GM23338 (cell line): ENCODE measurements at regions not wholly inside any gene's neighbourhood (a gene's known extent, or its start where the extent isn't known, plus 50 kb on each side); places are given as distances from the start of the nearest gene placed in this dataset.

Source experiments
- ATAC-seq: fragments of 200-7000 bp; cut with Tn5 transposase; 3 replicates; pipeline ENCODE4 v1.9.1; 2020
- DNase-seq: peaks from one replicate; pipeline ENCODE4 v3.0.0-alpha.2; 2015; ENCODE audit warnings: low spot score
- H2AFZ ChIP-seq: fragments of 200-600 bp; sonication (generic); 2 replicates; pipeline ENCODE4 v1.8.0; 2016; ENCODE audit warnings: antibody characterized with exemption, mild to moderate bottlenecking, moderate library complexity
- H3F3A ChIP-seq: fragments of 200-600 bp; sonication (generic); replicated peaks from 2 replicates; pipeline ENCODE4 v1.8.0; 2017; ENCODE audit warnings: antibody characterized with exemption, mixed run types, low read depth
- H3K27ac ChIP-seq: fragments of 200-600 bp; sonication (generic); 2 replicates; pipeline ENCODE4 v1.6.1; 2016; ENCODE audit warnings: low read depth
- H3K27me3 ChIP-seq: fragments of 200-600 bp; sonication (generic); 2 replicates; pipeline ENCODE4 v1.8.0; 2016; ENCODE audit warnings: mild to moderate bottlenecking, mixed run types, moderate library complexity; ENCODE audit not compliant: insufficient read depth
- H3K36me3 ChIP-seq: fragments of 200-600 bp; sonication (generic); 2 replicates; pipeline ENCODE4 v1.8.0; 2016; ENCODE audit warnings: mild to moderate bottlenecking; ENCODE audit not compliant: insufficient read depth
- H3K4me1 ChIP-seq: fragments of 200-600 bp; sonication (generic); 2 replicates; pipeline ENCODE4 v1.8.0; 2016; ENCODE audit warnings: mild to moderate bottlenecking, moderate library complexity; ENCODE audit not compliant: insufficient read depth
- H3K4me2 ChIP-seq: fragments of 200-600 bp; sonication (generic); 2 replicates; pipeline ENCODE4 v1.7.1; 2017; ENCODE audit warnings: mixed run types
- H3K4me3 ChIP-seq: fragments of 200-600 bp; sonication (generic); 2 replicates; pipeline ENCODE4 v1.6.1; 2016; ENCODE audit warnings: mixed run types
- H3K79me2 ChIP-seq: fragments of 200-600 bp; sonication (generic); replicated peaks from 2 replicates; pipeline ENCODE4 v1.8.0; 2017; ENCODE audit warnings: mild to moderate bottlenecking; ENCODE audit not compliant: insufficient read depth
- H3K9me2 ChIP-seq: fragments of 200-600 bp; sonication (generic); 2 replicates; pipeline ENCODE4 v1.8.0; 2017; ENCODE audit not compliant: insufficient read depth
- H4K20me1 ChIP-seq: fragments of 200-600 bp; sonication (generic); replicated peaks from 2 replicates; pipeline ENCODE4 v1.8.0; 2017; ENCODE audit warnings: mild to moderate bottlenecking; ENCODE audit not compliant: insufficient read depth
- H3K27ac Mint-ChIP-seq: 2 replicates; pipeline ENCODE4 v1.8.0; 2020; ENCODE audit warnings: inconsistent platforms, mild to moderate bottlenecking, moderate library complexity, mixed read lengths
- H3K27me3 Mint-ChIP-seq: 3 replicates; pipeline ENCODE4 v1.8.0; 2022; ENCODE audit warnings: low read depth, mild to moderate bottlenecking, moderate library complexity, mixed read lengths, inconsistent platforms; ENCODE audit not compliant: insufficient read depth, poor library complexity
- H3K36me3 Mint-ChIP-seq: 3 replicates; pipeline ENCODE4 v1.8.0; 2021; ENCODE audit warnings: low read depth, mild to moderate bottlenecking, inconsistent platforms, moderate library complexity, mixed read lengths
- H3K4me1 Mint-ChIP-seq: 3 replicates; pipeline ENCODE4 v1.8.0; 2020; ENCODE audit warnings: mild to moderate bottlenecking, inconsistent platforms, mixed read lengths
- H3K4me3 Mint-ChIP-seq: 3 replicates; pipeline ENCODE4 v1.8.0; 2021; ENCODE audit warnings: moderate library complexity, mild to moderate bottlenecking, inconsistent platforms, mixed read lengths
- H3K9me3 Mint-ChIP-seq: 3 replicates; pipeline ENCODE4 v1.8.0; 2020; ENCODE audit warnings: moderate library complexity, mild to moderate bottlenecking, inconsistent platforms, mixed read lengths
- CREB1 ChIP-seq: fragments of 250-450 bp; sonication (Bioruptor Pico); IDR thresholded peaks from 2 replicates; pipeline ENCODE4 v1.5.0; 2020; ENCODE audit warnings: low read depth, mild to moderate bottlenecking, moderate library complexity
- ETS1 ChIP-seq: IDR thresholded peaks from 2 replicates; pipeline ENCODE4 v1.6.1; 2016; ENCODE audit warnings: antibody characterized with exemption
- EZH2 ChIP-seq: fragments of 200-600 bp; sonication (generic); IDR thresholded peaks from one replicate; pipeline ENCODE4 v1.8.0; 2017; ENCODE audit warnings: antibody characterized with exemption, mild to moderate bottlenecking, low read depth; ENCODE audit not compliant: unreplicated experiment
- EZH2phosphoT487 ChIP-seq: fragments of 200-600 bp; sonication (generic); IDR thresholded peaks from one replicate; pipeline ENCODE4 v1.8.1; 2018; ENCODE audit warnings: antibody characterized with exemption; ENCODE audit not compliant: unreplicated experiment
- JUNB ChIP-seq: IDR thresholded peaks from one replicate; pipeline ENCODE4 v1.6.1; 2016; ENCODE audit warnings: antibody characterized with exemption; ENCODE audit not compliant: unreplicated experiment
- NANOG ChIP-seq: IDR thresholded peaks from 2 replicates; pipeline ENCODE4 v1.6.1; 2016; ENCODE audit warnings: antibody characterized with exemption, borderline replicate concordance
- POLR2AphosphoS5 ChIP-seq: IDR thresholded peaks from 2 replicates; pipeline ENCODE4 v1.6.1; 2016; ENCODE audit warnings: antibody characterized with exemption, low read depth
- STAT1 ChIP-seq: IDR thresholded peaks from one replicate; pipeline ENCODE4 v1.6.1; 2016; ENCODE audit warnings: antibody characterized with exemption; ENCODE audit not compliant: unreplicated experiment
- ZNF114 ChIP-seq: fragments of 250-450 bp; sonication (Bioruptor Pico); IDR thresholded peaks from 2 replicates; pipeline ENCODE4 v1.5.0; 2020; ENCODE audit warnings: mild to moderate bottlenecking, moderate library complexity
- ZNF331 ChIP-seq: fragments of 250-450 bp; sonication (Bioruptor Pico); IDR thresholded peaks from 2 replicates; pipeline ENCODE4 v1.5.0; 2020; ENCODE audit warnings: low read depth, mild to moderate bottlenecking, moderate library complexity
- ZNF462 ChIP-seq: fragments of 250-450 bp; sonication (Bioruptor Pico); IDR thresholded peaks from 2 replicates; pipeline ENCODE4 v1.5.0; 2020; ENCODE audit warnings: mild to moderate bottlenecking, moderate library complexity
- TF ChIP-seq, protein P1 (sequence below): IDR thresholded peaks from one replicate; pipeline ENCODE4 v1.6.1; 2018; ENCODE audit warnings: antibody characterized with exemption; ENCODE audit not compliant: unreplicated experiment
- TF ChIP-seq, protein P2 (sequence below), 2 experiments: fragments of 200-600 bp in 1 of 2; sonication (generic) in 1 of 2; conservative IDR thresholded peaks; 2 replicates each; pipeline versions ENCODE4 v1.5.1 to v1.6.1; 2016 to 2017; ENCODE audit warnings: antibody characterized with exemption in 2 of 2, low read depth in 2 of 2, mild to moderate bottlenecking in 2 of 2, moderate library complexity in 1 of 2

GRCh38 chr2:171225302-171225980, 64.7 kb upstream of the TLK1 start:
- H3K4me1 ChIP-seq: no peaks in the 10 kb centered on the region
- H3K4me3 ChIP-seq: no peak overlapping the region
- 0 out of 3 replicates have a peak, but pooled peaks cover 3% of the 10 kb centered on the region for H3K9me3 Mint-ChIP-seq
- no peaks in the 10 kb centered on the region for H3K36me3 ChIP-seq
- H3K4me2 ChIP-seq: no peak overlapping the region
- no peaks in the 10 kb centered on the region for H3K4me1 Mint-ChIP-seq
- no peak overlapping the region for H2AFZ ChIP-seq
- ATAC-seq (no peak), DNase-seq (no peak)
- H3K79me2 ChIP-seq: no peaks in the 10 kb centered on the region
- no peak overlapping the region for H3K4me3 Mint-ChIP-seq
- no peaks in the 10 kb centered on the region for H3K27me3 ChIP-seq
- TF ChIP-seq EZH2: no peak
- TF ChIP-seq ZNF114 (CRISPR knock-in tag): no peak
- TF ChIP-seq STAT1: no peak
- TF ChIP-seq ETS1: no peak
- no peak for TF ChIP-seq ZNF462 (CRISPR knock-in tag)
- TF ChIP-seq CREB1: no peak
- TF ChIP-seq, protein P1, sequence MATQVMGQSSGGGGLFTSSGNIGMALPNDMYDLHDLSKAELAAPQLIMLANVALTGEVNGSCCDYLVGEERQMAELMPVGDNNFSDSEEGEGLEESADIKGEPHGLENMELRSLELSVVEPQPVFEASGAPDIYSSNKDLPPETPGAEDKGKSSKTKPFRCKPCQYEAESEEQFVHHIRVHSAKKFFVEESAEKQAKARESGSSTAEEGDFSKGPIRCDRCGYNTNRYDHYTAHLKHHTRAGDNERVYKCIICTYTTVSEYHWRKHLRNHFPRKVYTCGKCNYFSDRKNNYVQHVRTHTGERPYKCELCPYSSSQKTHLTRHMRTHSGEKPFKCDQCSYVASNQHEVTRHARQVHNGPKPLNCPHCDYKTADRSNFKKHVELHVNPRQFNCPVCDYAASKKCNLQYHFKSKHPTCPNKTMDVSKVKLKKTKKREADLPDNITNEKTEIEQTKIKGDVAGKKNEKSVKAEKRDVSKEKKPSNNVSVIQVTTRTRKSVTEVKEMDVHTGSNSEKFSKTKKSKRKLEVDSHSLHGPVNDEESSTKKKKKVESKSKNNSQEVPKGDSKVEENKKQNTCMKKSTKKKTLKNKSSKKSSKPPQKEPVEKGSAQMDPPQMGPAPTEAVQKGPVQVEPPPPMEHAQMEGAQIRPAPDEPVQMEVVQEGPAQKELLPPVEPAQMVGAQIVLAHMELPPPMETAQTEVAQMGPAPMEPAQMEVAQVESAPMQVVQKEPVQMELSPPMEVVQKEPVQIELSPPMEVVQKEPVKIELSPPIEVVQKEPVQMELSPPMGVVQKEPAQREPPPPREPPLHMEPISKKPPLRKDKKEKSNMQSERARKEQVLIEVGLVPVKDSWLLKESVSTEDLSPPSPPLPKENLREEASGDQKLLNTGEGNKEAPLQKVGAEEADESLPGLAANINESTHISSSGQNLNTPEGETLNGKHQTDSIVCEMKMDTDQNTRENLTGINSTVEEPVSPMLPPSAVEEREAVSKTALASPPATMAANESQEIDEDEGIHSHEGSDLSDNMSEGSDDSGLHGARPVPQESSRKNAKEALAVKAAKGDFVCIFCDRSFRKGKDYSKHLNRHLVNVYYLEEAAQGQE: no peak
- TF ChIP-seq ZNF331 (CRISPR knock-in tag): no peak
- TF ChIP-seq JUNB: no peak
- TF ChIP-seq, protein P2, sequence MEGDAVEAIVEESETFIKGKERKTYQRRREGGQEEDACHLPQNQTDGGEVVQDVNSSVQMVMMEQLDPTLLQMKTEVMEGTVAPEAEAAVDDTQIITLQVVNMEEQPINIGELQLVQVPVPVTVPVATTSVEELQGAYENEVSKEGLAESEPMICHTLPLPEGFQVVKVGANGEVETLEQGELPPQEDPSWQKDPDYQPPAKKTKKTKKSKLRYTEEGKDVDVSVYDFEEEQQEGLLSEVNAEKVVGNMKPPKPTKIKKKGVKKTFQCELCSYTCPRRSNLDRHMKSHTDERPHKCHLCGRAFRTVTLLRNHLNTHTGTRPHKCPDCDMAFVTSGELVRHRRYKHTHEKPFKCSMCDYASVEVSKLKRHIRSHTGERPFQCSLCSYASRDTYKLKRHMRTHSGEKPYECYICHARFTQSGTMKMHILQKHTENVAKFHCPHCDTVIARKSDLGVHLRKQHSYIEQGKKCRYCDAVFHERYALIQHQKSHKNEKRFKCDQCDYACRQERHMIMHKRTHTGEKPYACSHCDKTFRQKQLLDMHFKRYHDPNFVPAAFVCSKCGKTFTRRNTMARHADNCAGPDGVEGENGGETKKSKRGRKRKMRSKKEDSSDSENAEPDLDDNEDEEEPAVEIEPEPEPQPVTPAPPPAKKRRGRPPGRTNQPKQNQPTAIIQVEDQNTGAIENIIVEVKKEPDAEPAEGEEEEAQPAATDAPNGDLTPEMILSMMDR (conservative IDR thresholded peaks at IDR 0.05; ENCODE audit: low read depth in 2 of 2): no peak
- no peak for TF ChIP-seq EZH2phosphoT487
- no peak for TF ChIP-seq NANOG
- no peak for TF ChIP-seq POLR2AphosphoS5
- H3K36me3 Mint-ChIP-seq: peaks cover 3% of the 10 kb centered on the region; the same call in 1 of the 3 replicates
- no peak overlapping the region for H3K27ac Mint-ChIP-seq
- no peaks in the 10 kb centered on the region for H3F3A ChIP-seq
- no peak overlapping the region for H3K27ac ChIP-seq
- no peaks in the 10 kb centered on the region for H3K9me2 ChIP-seq
- H4K20me1 ChIP-seq: no peaks in the 10 kb centered on the region
- H3K27me3 Mint-ChIP-seq: no peaks in the 10 kb centered on the region
